ENCODE measurements at regions not wholly inside any gene's neighbourhood (a gene's known extent, or its start where the extent isn't known, plus 50 kb on each side); places are given as distances from the start of the nearest gene placed in this dataset.

- no peak for DNase-seq
- H3K9ac ChIP-seq (ENCODE audit: insufficient read depth, low read length, poor library complexity, severe bottlenecking) = no peak overlapping the region
- no peak overlapping the region for H3K4me3 Mint-ChIP-seq
- no peaks in the 10 kb centered on the region for H3K4me1 Mint-ChIP-seq
- no peaks in the 10 kb centered on the region for H3K36me3 ChIP-seq (replicated peaks in 1 of 2; ENCODE audit: control insufficient read depth in 1 of 2, insufficient read depth in 2 of 2, low read length in 2 of 2)
- H3K27me3 Mint-ChIP-seq (ENCODE audit: low read depth in 3 of 3) = no peaks in the 10 kb centered on the region
- 75% methylated on average over 1 of the region's 3 CpGs for WGBS (ENCODE audit: insufficient coverage)
- no peaks in the 10 kb centered on the region for H3K4me1 ChIP-seq (ENCODE audit: control insufficient read depth in 1 of 2, insufficient read depth in 2 of 2, low read length in 2 of 2)
- H3K27me3 ChIP-seq (ENCODE audit: control insufficient read depth in 2 of 2, insufficient read depth in 2 of 2, low read length in 2 of 2) = no peaks in the 10 kb centered on the region
- TF ChIP-seq CTCF (IDR thresholded peaks at IDR 0.05) = no peak
- peaks cover 0 to 14% (median 4%) of the 10 kb centered on the region in 7 donors for H3K9me3 Mint-ChIP-seq
- no peaks in the 10 kb centered on the region for H4K20me1 ChIP-seq (ENCODE audit: insufficient read depth, low read length)
- intact Hi-C loops (cut with micrococcal nuclease) = no loop called here
- H3K36me3 Mint-ChIP-seq = no peaks in the 10 kb centered on the region
- H3K9me3 ChIP-seq (replicated peaks in 1 of 2; ENCODE audit: control insufficient read depth in 1 of 2, insufficient read depth in 1 of 2, low read length in 2 of 2) = no peaks in the 10 kb centered on the region
- no peaks in the 10 kb centered on the region for H3K79me2 ChIP-seq (ENCODE audit: insufficient read depth, low read length)
- H3K4me3 ChIP-seq (replicated peaks in 1 of 3; ENCODE audit: low read depth in 2 of 3, low read length in 3 of 3) = no peak overlapping the region
- no peak overlapping the region for H3K27ac ChIP-seq (ENCODE audit: low read depth in 1 of 2, low read length in 2 of 2)
- no peak overlapping the region for H3K4me2 ChIP-seq (replicated peaks; ENCODE audit: extremely low read depth, low read length, poor library complexity, severe bottlenecking)
- H2AFZ ChIP-seq (ENCODE audit: insufficient read depth, low read depth, low read length, poor library complexity, severe bottlenecking) = no peak overlapping the region
- no peak overlapping the region for H3K27ac Mint-ChIP-seq
Measured at GRCh38 chr3:73759297-73759711, 134.6 kb upstream of the PDZRN3 start.

GRCh38 chr3:73757536-73757935 lies 132.8 kb upstream of the PDZRN3 start:
- Mint-ChIP-seq H3K4me3 (no peak overlapping the region), H3K27me3 (ENCODE audit: low read depth in 3 of 3) (no peaks in the 10 kb centered on the region), H3K27ac (no peak overlapping the region), H3K4me1 (no peaks in the 10 kb centered on the region), H3K36me3 (no peaks in the 10 kb centered on the region), H3K9me3 (peaks cover 2 to 14% (median 6%) of the 10 kb centered on the region in 7 donors)
- Histone ChIP-seq H4K20me1 (ENCODE audit: insufficient read depth, low read length) (no peaks in the 10 kb centered on the region), H3K79me2 (ENCODE audit: insufficient read depth, low read length) (no peaks in the 10 kb centered on the region), H3K27ac (ENCODE audit: low read depth in 1 of 2, low read length in 2 of 2) (no peak overlapping the region), H3K36me3 (replicated peaks in 1 of 2; ENCODE audit: control insufficient read depth in 1 of 2, insufficient read depth in 2 of 2, low read length in 2 of 2) (no peaks in the 10 kb centered on the region), H3K4me1 (ENCODE audit: control insufficient read depth in 1 of 2, insufficient read depth in 2 of 2, low read length in 2 of 2) (no peaks in the 10 kb centered on the region), H3K9ac (ENCODE audit: insufficient read depth, low read length, poor library complexity, severe bottlenecking) (no peak overlapping the region), H3K4me3 (replicated peaks in 1 of 3; ENCODE audit: low read depth in 2 of 3, low read length in 3 of 3) (no peak overlapping the region), H3K9me3 (replicated peaks in 1 of 2; ENCODE audit: control insufficient read depth in 1 of 2, insufficient read depth in 1 of 2, low read length in 2 of 2) (no peaks in the 10 kb centered on the region), H2AFZ (ENCODE audit: insufficient read depth, low read depth, low read length, poor library complexity, severe bottlenecking) (no peak overlapping the region), H3K4me2 (replicated peaks; ENCODE audit: extremely low read depth, low read length, poor library complexity, severe bottlenecking) (no peak overlapping the region), H3K27me3 (ENCODE audit: control insufficient read depth in 2 of 2, insufficient read depth in 2 of 2, low read length in 2 of 2) (no peaks in the 10 kb centered on the region)
- WGBS (ENCODE audit: insufficient coverage) = 89% methylated on average over 2 of the region's 3 CpGs
- TF ChIP-seq CTCF (IDR thresholded peaks at IDR 0.05) = no peak
- DNase-seq = no peak
- intact Hi-C loops (cut with micrococcal nuclease) = no loop called here

All from CD14-positive monocyte (primary cell).